Esophagus muscularis mucosa (tissue), 4 donors: ENCODE measurements at regions not wholly inside any gene's neighbourhood (a gene's known extent, or its start where the extent isn't known, plus 50 kb on each side); places are given as distances from the start of the nearest gene placed in this dataset.

Source experiments
- DNase-seq: peaks from one replicate; pipeline ENCODE4 v3.0.0-alpha.2; 2017; ENCODE audit errors: extremely low spot score
- H3K27ac ChIP-seq, 4 donors: fragments of 200-600 bp; sonication (generic); replicated peaks in 1 of 4; 1 replicate in 3 of 4; 2 replicates in 1 of 4; pipeline ENCODE4 v1.5.1; 2016 to 2019; ENCODE audit warnings: mild to moderate bottlenecking in 1 of 4
- H3K27me3 ChIP-seq, 4 donors: fragments of 200-600 bp; sonication (generic); one replicate each; pipeline versions ENCODE4 v1.5.1 to v1.6.0; 2016 to 2019
- H3K36me3 ChIP-seq, 4 donors: fragments of 200-600 bp; sonication (generic); one replicate each; pipeline ENCODE4 v1.5.1; 2016 to 2019
- H3K4me1 ChIP-seq, 4 donors: fragments of 200-600 bp; sonication (generic); one replicate each; pipeline ENCODE4 v1.5.1; 2016 to 2019
- H3K4me3 ChIP-seq, 4 donors: fragments of 200-600 bp; sonication (generic); 1 replicate in 2 of 4; 2 replicates in 2 of 4; pipeline ENCODE4 v1.5.1; 2016 to 2019; ENCODE audit warnings: mild to moderate bottlenecking in 4 of 4, moderate library complexity in 1 of 4
- H3K9me3 ChIP-seq, 4 donors: fragments of 200-600 bp; sonication (generic); 1 replicate in 3 of 4; 2 replicates in 1 of 4; pipeline ENCODE4 v1.5.1; 2016 to 2019
- EP300 ChIP-seq: sonication (generic); formaldehyde crosslinking; IDR thresholded peaks from one replicate; pipeline ENCODE4 v1.6.1; 2017; ENCODE audit warnings: antibody characterized with exemption
- POLR2A ChIP-seq: fragments of 450-650 bp; IDR thresholded peaks from one replicate; pipeline ENCODE4 v1.6.1; 2017; ENCODE audit warnings: antibody characterized with exemption, moderate library complexity, mild to moderate bottlenecking, low read depth
- POLR2AphosphoS5 ChIP-seq, 2 donors: sonication (generic); formaldehyde crosslinking; IDR thresholded peaks; one replicate each; pipeline ENCODE4 v1.6.1; 2017; ENCODE audit warnings: antibody characterized with exemption in 2 of 2
- WGBS: methylation state at CpG from one replicate; pipeline ENCODE4 v1.1.5; 2018; 5-methylcytosine and 5-hydroxymethylcytosine counted together
- intact Hi-C: fragments of 100-400 bp; cut with DNase I; formaldehyde crosslinking; loops from one replicate; pipeline ENCODE4 v1.15.1; 2023
- TF ChIP-seq, protein P1 (sequence below), 3 experiments: fragments of 200-600 bp in 2 of 3; fragments of 450-650 bp in 1 of 3; sonication (generic) in 2 of 3; IDR thresholded peaks; one replicate each; pipeline ENCODE4 v1.5.1; 2017 to 2019; ENCODE audit warnings: antibody characterized with exemption in 3 of 3, mild to moderate bottlenecking in 2 of 3, moderate library complexity in 1 of 3

GRCh38 chr5:87653242-87653641, 240.5 kb upstream of the CCNH start:
- 79% methylated on average over 2 of the region's 2 CpGs for WGBS
- Histone ChIP-seq H3K27me3 (no peaks in the 10 kb centered on the region), H3K27ac (no peak overlapping the region), H3K9me3 (no peaks in the 10 kb centered on the region), H3K4me3 (no peak overlapping the region), H3K4me1 (no peaks in the 10 kb centered on the region), H3K36me3 (no peaks in the 10 kb centered on the region)
- TF ChIP-seq, protein P1, sequence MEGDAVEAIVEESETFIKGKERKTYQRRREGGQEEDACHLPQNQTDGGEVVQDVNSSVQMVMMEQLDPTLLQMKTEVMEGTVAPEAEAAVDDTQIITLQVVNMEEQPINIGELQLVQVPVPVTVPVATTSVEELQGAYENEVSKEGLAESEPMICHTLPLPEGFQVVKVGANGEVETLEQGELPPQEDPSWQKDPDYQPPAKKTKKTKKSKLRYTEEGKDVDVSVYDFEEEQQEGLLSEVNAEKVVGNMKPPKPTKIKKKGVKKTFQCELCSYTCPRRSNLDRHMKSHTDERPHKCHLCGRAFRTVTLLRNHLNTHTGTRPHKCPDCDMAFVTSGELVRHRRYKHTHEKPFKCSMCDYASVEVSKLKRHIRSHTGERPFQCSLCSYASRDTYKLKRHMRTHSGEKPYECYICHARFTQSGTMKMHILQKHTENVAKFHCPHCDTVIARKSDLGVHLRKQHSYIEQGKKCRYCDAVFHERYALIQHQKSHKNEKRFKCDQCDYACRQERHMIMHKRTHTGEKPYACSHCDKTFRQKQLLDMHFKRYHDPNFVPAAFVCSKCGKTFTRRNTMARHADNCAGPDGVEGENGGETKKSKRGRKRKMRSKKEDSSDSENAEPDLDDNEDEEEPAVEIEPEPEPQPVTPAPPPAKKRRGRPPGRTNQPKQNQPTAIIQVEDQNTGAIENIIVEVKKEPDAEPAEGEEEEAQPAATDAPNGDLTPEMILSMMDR (IDR thresholded peaks at IDR 0.05), result no peak
- no peak for TF ChIP-seq POLR2AphosphoS5 (IDR thresholded peaks at IDR 0.05)
- no peak for TF ChIP-seq EP300
- no peak for TF ChIP-seq POLR2A
- DNase-seq, result no peak
- intact Hi-C loops, result no loop called here

- Histone ChIP-seq H3K9me3 (no peaks in the 10 kb centered on the region), H3K4me3 (no peak overlapping the region), H3K27me3 (no peaks in the 10 kb centered on the region), H3K27ac (no peak overlapping the region), H3K4me1 (no peaks in the 10 kb centered on the region), H3K36me3 (no peaks in the 10 kb centered on the region)
- 74% methylated on average over 2 of the region's 2 CpGs for WGBS
- intact Hi-C loops, result no loop called here
- DNase-seq, result no peak
- TF ChIP-seq POLR2AphosphoS5 (IDR thresholded peaks at IDR 0.05), result no peak
- TF ChIP-seq EP300, result no peak
- TF ChIP-seq, protein P1 (IDR thresholded peaks at IDR 0.05), result no peak
- TF ChIP-seq POLR2A, result no peak
Observed at GRCh38 chr5:87650284-87650683, 237.6 kb upstream of the CCNH start.

- WGBS, result 84% methylated on average over 4 of the region's 4 CpGs
- intact Hi-C loops, result no loop called here
- Histone ChIP-seq H3K36me3 (no peaks in the 10 kb centered on the region), H3K27me3 (no peaks in the 10 kb centered on the region), H3K4me1 (no peaks in the 10 kb centered on the region), H3K27ac (no peak overlapping the region), H3K4me3 (no peak overlapping the region), H3K9me3 (no peaks in the 10 kb centered on the region)
- TF ChIP-seq, protein P1 (IDR thresholded peaks at IDR 0.05), result no peak
- TF ChIP-seq POLR2A (no peak), POLR2AphosphoS5 (IDR thresholded peaks at IDR 0.05) (no peak), EP300 (no peak)
- no peak for DNase-seq
Observed at GRCh38 chr5:87649455-87649854, 236.7 kb upstream of the CCNH start.

GRCh38 chr5:87645224-87645623, 232.5 kb upstream of the CCNH start:
- intact Hi-C loops, result no loop called here
- WGBS, result 44% methylated on average over 3 of the region's 3 CpGs

GRCh38 chr5:87640902-87641301, 228.2 kb upstream of the CCNH start:
- intact Hi-C loops, result no loop called here
- TF ChIP-seq POLR2AphosphoS5 (IDR thresholded peaks at IDR 0.05), result no peak
- no peak for TF ChIP-seq POLR2A
- no peak for TF ChIP-seq EP300
- Histone ChIP-seq H3K4me3 (no peak overlapping the region), H3K4me1 (no peaks in the 10 kb centered on the region), H3K27ac (no peak overlapping the region), H3K9me3 (no peaks in the 10 kb centered on the region), H3K27me3 (no peaks in the 10 kb centered on the region), H3K36me3 (no peaks in the 10 kb centered on the region)
- DNase-seq, result no peak

More at GRCh38 chr5:87645224-87645623, 232.5 kb upstream of the CCNH start:
- TF ChIP-seq, protein P1 (IDR thresholded peaks at IDR 0.05), result no peak
- TF ChIP-seq POLR2AphosphoS5 (IDR thresholded peaks at IDR 0.05) (no peak), POLR2A (no peak), EP300 (no peak)
- DNase-seq, result no peak
- H3K27me3 ChIP-seq, result no peaks in the 10 kb centered on the region
- H3K4me3 ChIP-seq, result no peak overlapping the region
- no peaks in the 10 kb centered on the region for H3K36me3 ChIP-seq
- no peaks in the 10 kb centered on the region for H3K4me1 ChIP-seq
- no peak overlapping the region for H3K27ac ChIP-seq
- no peaks in the 10 kb centered on the region for H3K9me3 ChIP-seq
